ENCODE measurements at regions not wholly inside any gene's neighbourhood (a gene's known extent, or its start where the extent isn't known, plus 50 kb on each side); places are given as distances from the start of the nearest gene placed in this dataset.

DNA sequence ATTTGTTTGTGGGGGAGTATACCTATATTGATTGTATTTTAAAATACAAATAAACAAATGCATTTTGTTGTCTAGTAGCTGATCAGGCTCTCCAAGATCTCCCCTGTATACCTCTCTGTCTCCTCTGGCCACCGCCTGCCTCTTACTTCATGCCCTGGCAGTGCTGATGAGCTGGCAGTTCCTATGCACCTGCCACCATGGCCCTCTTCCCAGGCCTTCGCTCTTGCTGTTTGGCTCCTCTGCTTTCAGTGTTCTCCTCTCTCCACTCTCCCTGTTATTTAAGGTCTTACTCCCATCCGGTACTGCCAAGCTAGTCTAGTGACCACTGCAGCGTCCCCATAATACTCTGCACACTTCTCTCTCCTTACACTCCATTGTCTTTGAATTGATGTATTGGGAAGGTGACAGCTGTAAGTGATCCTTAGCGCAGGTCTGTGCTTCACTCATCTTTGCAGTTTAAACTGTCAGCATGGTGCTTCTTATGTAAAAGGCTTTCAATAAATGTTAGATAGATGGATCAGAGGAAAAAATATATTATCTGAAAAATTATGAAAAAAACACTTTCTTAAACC lies 88.1 kb upstream of the ATP1A1 start:
- Histone ChIP-seq H3K27me3 (ENCODE audit: low read length) (no peaks in the 10 kb centered on the region), H4K20me1 (ENCODE audit: low read length) (no peaks in the 10 kb centered on the region), H3K9me3 (ENCODE audit: low read length) (no peaks in the 10 kb centered on the region), H3K79me2 (ENCODE audit: low read length) (no peaks in the 10 kb centered on the region), H3K9me2 (replicated peaks; ENCODE audit: low read length) (no peaks in the 10 kb centered on the region), H3K9ac (ENCODE audit: low read length) (no peak overlapping the region), H3K4me1 (ENCODE audit: insufficient read depth, low read length) (peaks cover 18% of the 10 kb centered on the region), H3K27ac (ENCODE audit: low read length) (no peak overlapping the region), H3K4me2 (ENCODE audit: low read length) (no peak overlapping the region), H3K4me3 (ENCODE audit: low read length) (no peak overlapping the region), H3K36me3 (ENCODE audit: low read depth, low read length) (no peaks in the 10 kb centered on the region), H3F3A (ENCODE audit: low read length, unreplicated experiment) (peaks cover 3% of the 10 kb centered on the region), H2AFZ (ENCODE audit: low read length) (no peak overlapping the region)
- CTCF ChIA-PET: no interaction called here
- BruUV-seq (replicated peaks): no TSS peak
- POLR2A ChIA-PET (ENCODE audit: unreplicated experiment): no interaction called here
- TF ChIP-seq EZH2 (IDR thresholded peaks at IDR 0.05; ENCODE audit: low read length, unreplicated experiment) (no peak), EZH2phosphoT487 (IDR thresholded peaks at IDR 0.05; ENCODE audit: borderline replicate concordance, low read length) (no peak)
- TF ChIP-seq, protein P1, sequence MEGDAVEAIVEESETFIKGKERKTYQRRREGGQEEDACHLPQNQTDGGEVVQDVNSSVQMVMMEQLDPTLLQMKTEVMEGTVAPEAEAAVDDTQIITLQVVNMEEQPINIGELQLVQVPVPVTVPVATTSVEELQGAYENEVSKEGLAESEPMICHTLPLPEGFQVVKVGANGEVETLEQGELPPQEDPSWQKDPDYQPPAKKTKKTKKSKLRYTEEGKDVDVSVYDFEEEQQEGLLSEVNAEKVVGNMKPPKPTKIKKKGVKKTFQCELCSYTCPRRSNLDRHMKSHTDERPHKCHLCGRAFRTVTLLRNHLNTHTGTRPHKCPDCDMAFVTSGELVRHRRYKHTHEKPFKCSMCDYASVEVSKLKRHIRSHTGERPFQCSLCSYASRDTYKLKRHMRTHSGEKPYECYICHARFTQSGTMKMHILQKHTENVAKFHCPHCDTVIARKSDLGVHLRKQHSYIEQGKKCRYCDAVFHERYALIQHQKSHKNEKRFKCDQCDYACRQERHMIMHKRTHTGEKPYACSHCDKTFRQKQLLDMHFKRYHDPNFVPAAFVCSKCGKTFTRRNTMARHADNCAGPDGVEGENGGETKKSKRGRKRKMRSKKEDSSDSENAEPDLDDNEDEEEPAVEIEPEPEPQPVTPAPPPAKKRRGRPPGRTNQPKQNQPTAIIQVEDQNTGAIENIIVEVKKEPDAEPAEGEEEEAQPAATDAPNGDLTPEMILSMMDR (conservative IDR thresholded peaks at IDR 0.05; ENCODE audit: low read depth, low read length): no peak
- intact Hi-C loops (cut with micrococcal nuclease): loop anchor here (10.0 kb wide), 1 partner anchor 50 kb away; no protein-coding TSS in a partner anchor
- DNase-seq: no peak
- ATAC-seq: no peak

DNA sequence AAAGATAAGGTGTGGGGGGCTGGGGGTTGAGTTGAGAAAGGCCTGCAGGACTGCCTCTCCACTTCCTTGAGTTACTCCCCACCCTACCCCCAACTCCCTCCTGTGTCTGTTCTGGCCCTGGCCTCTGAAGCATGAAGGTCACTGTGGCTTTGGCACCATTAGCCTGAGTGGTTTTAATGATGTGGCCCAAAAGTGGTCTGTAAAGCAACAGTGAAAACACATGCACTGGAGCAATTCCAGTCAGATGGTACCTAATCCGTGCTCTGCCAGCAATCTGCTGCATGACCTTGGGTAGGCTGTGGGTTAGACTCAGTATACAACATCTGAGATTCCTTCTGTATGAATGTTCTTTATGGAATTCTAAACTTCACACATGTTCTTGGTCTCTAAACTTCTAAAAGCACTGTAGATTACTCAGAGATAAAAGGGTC lies 86.5 kb upstream of the ATP1A1 start:
- no peaks in the 10 kb centered on the region for H3K9me2 ChIP-seq (replicated peaks; ENCODE audit: low read length)
- DNase-seq: peak; percentile 42
- no peak overlapping the region for H3K4me2 ChIP-seq (ENCODE audit: low read length)

More for the DNA sequence above, 86.5 kb upstream of the ATP1A1 start:
- CTCF ChIA-PET: no interaction called here
- no peak for ATAC-seq
- intact Hi-C loops (cut with micrococcal nuclease): loop anchor here (10.0 kb wide), 1 partner anchor 52 kb away; no protein-coding TSS in a partner anchor
- TF ChIP-seq EZH2phosphoT487 (IDR thresholded peaks at IDR 0.05; ENCODE audit: borderline replicate concordance, low read length) (no peak), EZH2 (IDR thresholded peaks at IDR 0.05; ENCODE audit: low read length, unreplicated experiment) (no peak)
- TF ChIP-seq, protein P1 (conservative IDR thresholded peaks at IDR 0.05; ENCODE audit: low read depth, low read length): no peak
- POLR2A ChIA-PET (ENCODE audit: unreplicated experiment): no interaction called here
- Histone ChIP-seq H3F3A (ENCODE audit: low read length, unreplicated experiment) (peaks cover 6% of the 10 kb centered on the region), H3K36me3 (ENCODE audit: low read depth, low read length) (no peaks in the 10 kb centered on the region), H3K27me3 (ENCODE audit: low read length) (no peaks in the 10 kb centered on the region), H3K4me3 (ENCODE audit: low read length) (no peak overlapping the region), H3K4me1 (ENCODE audit: insufficient read depth, low read length) (peaks cover 30% of the 10 kb centered on the region), H3K9ac (ENCODE audit: low read length) (no peak overlapping the region), H3K79me2 (ENCODE audit: low read length) (no peaks in the 10 kb centered on the region), H2AFZ (ENCODE audit: low read length) (no peak overlapping the region), H4K20me1 (ENCODE audit: low read length) (no peaks in the 10 kb centered on the region), H3K9me3 (ENCODE audit: low read length) (no peaks in the 10 kb centered on the region), H3K27ac (ENCODE audit: low read length) (no peak overlapping the region)
- no TSS peak for BruUV-seq (replicated peaks)

Measured in PC-3 (cell line).